ENCODE measurements at regions not wholly inside any gene's neighbourhood (a gene's known extent, or its start where the extent isn't known, plus 50 kb on each side); places are given as distances from the start of the nearest gene placed in this dataset.

- TF ChIP-seq CTCF (IDR thresholded peaks at IDR 0.05) (no peak), POLR2A (IDR thresholded peaks at IDR 0.05) (no peak)
Measured at GRCh38 chr15:93250209-93250608, 161.2 kb upstream of the RGMA start.

Measured in tibial nerve (tissue), 3 donors.